ENCODE measurements at regions not wholly inside any gene's neighbourhood (a gene's known extent, or its start where the extent isn't known, plus 50 kb on each side); places are given as distances from the start of the nearest gene placed in this dataset.

- DNase-seq: no peak
Measured at GRCh38 chr2:128836559-128837100, 518.0 kb upstream of the HS6ST1 start.

GRCh38 chr2:128838244-128838643 is 519.6 kb upstream of the HS6ST1 start:
- DNase-seq: no peak

- no peak for DNase-seq
Measured at GRCh38 chr2:128841803-128842202, 523.1 kb upstream of the HS6ST1 start.

GRCh38 chr2:128867311-128867710 is 548.6 kb upstream of the HS6ST1 start:
- no peak for DNase-seq

- DNase-seq: no peak
Measured at GRCh38 chr2:128867936-128868636, 549.4 kb upstream of the HS6ST1 start.

GRCh38 chr2:128868686-128869551 is 550.3 kb upstream of the HS6ST1 start:
- no peak for DNase-seq

- DNase-seq: no peak
Measured at GRCh38 chr2:128874608-128875007, 555.9 kb upstream of the HS6ST1 start.

GRCh38 chr2:128876986-128877983 is 558.6 kb upstream of the HS6ST1 start:
- no peak for DNase-seq

- no peak for DNase-seq
Measured at GRCh38 chr2:128879161-128879560, 560.5 kb upstream of the HS6ST1 start.

GRCh38 chr2:128894896-128895295 is 576.2 kb upstream of the HS6ST1 start:
- DNase-seq: no peak

- no peak for DNase-seq
Measured at GRCh38 chr2:128901572-128902391, 583.1 kb upstream of the HS6ST1 start.

- no peak for DNase-seq
Measured at GRCh38 chr2:128903637-128904036, 585.0 kb upstream of the HS6ST1 start.

GRCh38 chr2:128911276-128911675 is 592.6 kb upstream of the HS6ST1 start:
- DNase-seq: no peak

GRCh38 chr2:128914320-128914719 is 595.7 kb upstream of the HS6ST1 start:
- no peak for DNase-seq

- no peak for DNase-seq
Measured at GRCh38 chr2:128921751-128922150, 603.1 kb upstream of the HS6ST1 start.

- DNase-seq: no peak
Measured at GRCh38 chr2:128922154-128922553, 603.5 kb upstream of the HS6ST1 start.

GRCh38 chr2:128925631-128926030 is 607.0 kb upstream of the HS6ST1 start:
- DNase-seq: no peak

GRCh38 chr2:128930101-128930500 is 611.4 kb upstream of the HS6ST1 start:
- no peak for DNase-seq

GRCh38 chr2:128940378-128940777 is 621.7 kb upstream of the HS6ST1 start:
- DNase-seq: no peak

GRCh38 chr2:128941751-128942150 is 623.1 kb upstream of the HS6ST1 start:
- DNase-seq: peak; percentile 64

- DNase-seq: no peak
Measured at GRCh38 chr2:128949360-128949759, 630.7 kb upstream of the HS6ST1 start.

GRCh38 chr2:128950758-128951157 is 632.1 kb upstream of the HS6ST1 start:
- no peak for DNase-seq

Data from DMS79 (cell line).